Naive thymus-derived CD4-positive, alpha-beta T cell (primary cell): ENCODE measurements at regions not wholly inside any gene's neighbourhood (a gene's known extent, or its start where the extent isn't known, plus 50 kb on each side); places are given as distances from the start of the nearest gene placed in this dataset.

ENCODE experiments used
- ATAC-seq: fragments of 150-1000 bp; cut with Tn5 transposase; 2 replicates; pipeline ENCODE4 v1.10.0; 2021; ENCODE audit warnings: mild to moderate bottlenecking, moderate library complexity
- CTCF ChIA-PET: fragments of 350-600 bp; sonication (Branson Sonifier 250); formaldehyde crosslinking; loops from one replicate; lab custom pipeline; 2021; ENCODE audit warnings: antibody characterized with exemption; lab: Charles Lee
- POLR2A ChIA-PET: fragments of 350-600 bp; sonication (Branson Sonifier 250); formaldehyde crosslinking; loops from one replicate; lab custom pipeline; 2021; ENCODE audit warnings: antibody characterized with exemption, inconsistent platforms; lab: Charles Lee
- DNase-seq, 9 donors: peaks; one replicate each; pipeline versions ENCODE4 v3.0.0 to v3.0.0-alpha.2; 2020 to 2022; ENCODE audit warnings: mixed read lengths in 1 of 9
- H3K27ac ChIP-seq: one replicate; pipeline ENCODE4 v1.7.0; 2013; ENCODE audit warnings: mild to moderate bottlenecking, low read depth, low read length, moderate library complexity
- H3K27me3 ChIP-seq, 2 donors: one replicate each; pipeline ENCODE4 v1.7.0; 2013; ENCODE audit warnings: low read length in 2 of 2, mild to moderate bottlenecking in 2 of 2, moderate library complexity in 2 of 2; ENCODE audit not compliant: control insufficient read depth in 2 of 2, insufficient read depth in 2 of 2
- H3K36me3 ChIP-seq, 3 experiments: 1 replicate in 2 of 3; 2 replicates in 1 of 3; pipeline ENCODE4 v1.7.0; 2013; ENCODE audit warnings: low read length in 3 of 3, mild to moderate bottlenecking in 3 of 3, moderate library complexity in 1 of 3; ENCODE audit not compliant: insufficient read depth in 3 of 3, control insufficient read depth in 2 of 3
- H3K4me1 ChIP-seq, 2 donors: one replicate each; pipeline ENCODE4 v1.7.0; 2013; ENCODE audit warnings: low read length in 2 of 2, mild to moderate bottlenecking in 2 of 2, moderate library complexity in 1 of 2; ENCODE audit not compliant: control insufficient read depth in 2 of 2, insufficient read depth in 2 of 2
- H3K4me3 ChIP-seq: 2 replicates; pipeline ENCODE4 v1.7.0; 2013; ENCODE audit warnings: mild to moderate bottlenecking, low read length
- H3K9me3 ChIP-seq, 3 experiments: 1 replicate in 2 of 3; 2 replicates in 1 of 3; pipeline ENCODE4 v1.7.0; 2013; ENCODE audit warnings: low read length in 3 of 3; ENCODE audit not compliant: control insufficient read depth in 2 of 3
- H3K27ac Mint-ChIP-seq, 9 donors: one replicate each; pipeline ENCODE4 v1.8.0; 2020 to 2022; ENCODE audit warnings: mixed read lengths in 9 of 9, mild to moderate bottlenecking in 8 of 9, moderate library complexity in 5 of 9, inconsistent platforms in 2 of 9
- H3K27me3 Mint-ChIP-seq, 5 donors: one replicate each; pipeline ENCODE4 v1.8.0; 2021 to 2022; ENCODE audit warnings: mixed read lengths in 5 of 5, mild to moderate bottlenecking in 1 of 5
- H3K36me3 Mint-ChIP-seq, 5 donors: one replicate each; pipeline ENCODE4 v1.8.0; 2020 to 2022; ENCODE audit warnings: mixed read lengths in 5 of 5, mild to moderate bottlenecking in 3 of 5, inconsistent platforms in 1 of 5
- H3K4me1 Mint-ChIP-seq, 7 donors: one replicate each; pipeline ENCODE4 v1.8.0; 2020 to 2022; ENCODE audit warnings: mixed read lengths in 7 of 7, mild to moderate bottlenecking in 3 of 7, inconsistent platforms in 1 of 7
- H3K4me3 Mint-ChIP-seq, 10 donors: one replicate each; pipeline ENCODE4 v1.8.0; 2020 to 2022; ENCODE audit warnings: mild to moderate bottlenecking in 10 of 10, mixed read lengths in 10 of 10, moderate library complexity in 6 of 10, inconsistent platforms in 2 of 10
- H3K9me3 Mint-ChIP-seq, 11 donors: one replicate each; pipeline ENCODE4 v1.8.0; 2020 to 2022; ENCODE audit warnings: mixed read lengths in 11 of 11, mild to moderate bottlenecking in 4 of 11, inconsistent platforms in 1 of 11, moderate library complexity in 1 of 11
- intact Hi-C, 2 donors: fragments of 100-400 bp; cut with micrococcal nuclease; formaldehyde crosslinking; loops; one replicate each; pipeline ENCODE4 v1.15.1; 2023

GRCh38 chr3:89787485-89787884 lies 680.1 kb downstream of the EPHA3 start:
- ATAC-seq (no peak), DNase-seq (no peak)
- H3K4me3 ChIP-seq: no peak overlapping the region
- intact Hi-C loops: no loop called here
- no peaks in the 10 kb centered on the region for H3K36me3 ChIP-seq
- Mint-ChIP-seq H3K27me3 (no peaks in the 10 kb centered on the region), H3K4me1 (no peaks in the 10 kb centered on the region), H3K36me3 (no peaks in the 10 kb centered on the region), H3K27ac (no peak overlapping the region), H3K4me3 (no peak overlapping the region), H3K9me3 (peaks cover 3 to 23% (median 12%) of the 10 kb centered on the region in 11 donors)
- no peak overlapping the region for H3K27ac ChIP-seq
- H3K9me3 ChIP-seq: peaks cover 0 to 4% (median 0%) of the 10 kb centered on the region in 3 experiments
- ChIA-PET CTCF (no interaction called here), POLR2A (no interaction called here)
- no peaks in the 10 kb centered on the region for H3K27me3 ChIP-seq
- no peaks in the 10 kb centered on the region for H3K4me1 ChIP-seq

DNA sequence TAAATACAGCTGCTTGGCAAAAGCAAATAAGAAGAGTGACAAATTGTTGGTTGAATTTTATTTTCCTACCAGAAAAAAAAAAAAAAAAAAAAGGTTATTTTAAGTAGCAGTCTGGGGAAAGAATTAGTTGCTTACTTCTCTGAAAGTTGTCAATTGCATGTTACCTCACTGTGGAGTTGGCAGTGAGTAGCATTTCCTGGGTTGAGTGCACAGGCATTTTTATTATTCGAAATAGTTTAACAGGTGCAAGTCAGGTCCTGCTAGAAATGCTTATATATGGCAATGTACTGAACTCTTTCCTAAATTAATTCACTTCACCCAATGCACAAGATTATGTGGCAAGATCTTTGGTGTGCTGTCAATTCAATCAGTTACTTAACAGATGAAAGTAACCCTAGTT lies 680.6 kb downstream of the EPHA3 start:
- H3K4me3 Mint-ChIP-seq: no peak overlapping the region
- no peaks in the 10 kb centered on the region for H3K36me3 Mint-ChIP-seq
- H3K27me3 ChIP-seq: no peaks in the 10 kb centered on the region
- intact Hi-C loops: no loop called here
- H3K27ac ChIP-seq: no peak overlapping the region
- no peak overlapping the region for H3K4me3 ChIP-seq
- CTCF ChIA-PET: no interaction called here
- ATAC-seq (no peak), DNase-seq (no peak)
- H3K27ac Mint-ChIP-seq: no peak overlapping the region
- H3K4me1 Mint-ChIP-seq: no peaks in the 10 kb centered on the region
- H3K27me3 Mint-ChIP-seq: no peaks in the 10 kb centered on the region
- H3K9me3 Mint-ChIP-seq: peaks cover 3 to 25% (median 12%) of the 10 kb centered on the region in 11 donors
- no peaks in the 10 kb centered on the region for H3K36me3 ChIP-seq
- H3K4me1 ChIP-seq: no peaks in the 10 kb centered on the region
- H3K9me3 ChIP-seq: peaks cover 0 to 4% (median 0%) of the 10 kb centered on the region in 3 experiments
- POLR2A ChIA-PET: no interaction called here

DNA sequence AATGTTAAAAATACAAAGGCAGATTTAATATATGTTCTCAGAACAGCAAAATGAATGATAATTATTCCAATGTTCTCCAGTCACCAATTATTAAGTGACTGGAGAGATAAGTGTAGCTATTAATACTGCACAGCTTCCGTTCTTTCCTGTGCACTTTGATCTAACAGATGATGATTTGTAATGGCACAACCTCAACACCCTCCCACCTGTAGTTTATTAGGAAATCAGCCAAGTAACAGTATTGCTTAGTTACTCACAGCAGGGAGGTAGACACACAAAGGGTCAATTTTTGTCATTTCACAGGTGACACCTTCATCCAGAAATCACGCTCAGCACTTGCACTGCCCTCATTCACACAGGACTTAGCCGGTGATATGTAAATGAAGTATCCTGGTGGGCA lies 688.1 kb downstream of the EPHA3 start:
- H3K4me3 Mint-ChIP-seq: no peak overlapping the region
- CTCF ChIA-PET: no interaction called here
- no peaks in the 10 kb centered on the region for H3K36me3 Mint-ChIP-seq
- POLR2A ChIA-PET: no interaction called here
- Histone ChIP-seq H3K4me1 (no peaks in the 10 kb centered on the region), H3K36me3 (no peaks in the 10 kb centered on the region), H3K9me3 (no peaks in the 10 kb centered on the region), H3K27me3 (no peaks in the 10 kb centered on the region), H3K4me3 (no peak overlapping the region), H3K27ac (no peak overlapping the region)
- no peaks in the 10 kb centered on the region for H3K4me1 Mint-ChIP-seq
- intact Hi-C loops: no loop called here
- H3K9me3 Mint-ChIP-seq: peaks cover 1 to 12% (median 6%) of the 10 kb centered on the region in 11 donors
- no peaks in the 10 kb centered on the region for H3K27me3 Mint-ChIP-seq
- H3K27ac Mint-ChIP-seq: no peak overlapping the region
- DNase-seq: no peak
- no peak for ATAC-seq

DNA sequence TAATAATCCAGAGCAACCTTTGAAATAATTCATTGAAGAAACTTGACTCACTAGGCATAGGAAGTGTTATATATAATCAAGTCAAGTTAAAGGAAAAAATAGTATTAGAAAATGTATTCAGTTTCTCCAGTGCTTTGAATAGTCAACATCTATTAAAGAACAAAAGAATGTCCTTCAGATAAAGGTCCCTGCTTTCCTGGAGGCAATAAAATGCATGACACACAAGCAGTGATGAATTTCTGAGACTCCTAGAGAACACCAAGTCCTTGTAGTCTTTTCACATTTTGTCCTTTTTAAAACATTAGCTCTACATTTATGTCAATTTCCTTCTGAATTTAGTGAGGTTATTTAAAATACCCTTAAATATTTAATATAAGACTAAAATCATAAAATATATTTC lies 695.5 kb downstream of the EPHA3 start:
- Mint-ChIP-seq H3K27ac (no peak overlapping the region), H3K27me3 (no peaks in the 10 kb centered on the region), H3K4me3 (no peak overlapping the region), H3K36me3 (no peaks in the 10 kb centered on the region), H3K9me3 (peaks cover 0 to 5% (median 0%) of the 10 kb centered on the region in 11 donors), H3K4me1 (no peaks in the 10 kb centered on the region)
- ATAC-seq: no peak
- H3K4me3 ChIP-seq: no peak overlapping the region
- ChIA-PET POLR2A (no interaction called here), CTCF (no interaction called here)
- no peaks in the 10 kb centered on the region for H3K4me1 ChIP-seq
- no peak overlapping the region for H3K27ac ChIP-seq
- H3K27me3 ChIP-seq: no peaks in the 10 kb centered on the region
- no peaks in the 10 kb centered on the region for H3K9me3 ChIP-seq
- no peak for DNase-seq
- no peaks in the 10 kb centered on the region for H3K36me3 ChIP-seq
- intact Hi-C loops: no loop called here

GRCh38 chr3:89803711-89804110 lies 696.3 kb downstream of the EPHA3 start:
- peaks cover 0 to 5% (median 0%) of the 10 kb centered on the region in 11 donors for H3K9me3 Mint-ChIP-seq
- ATAC-seq: no peak
- H3K36me3 Mint-ChIP-seq: no peaks in the 10 kb centered on the region

DNA sequence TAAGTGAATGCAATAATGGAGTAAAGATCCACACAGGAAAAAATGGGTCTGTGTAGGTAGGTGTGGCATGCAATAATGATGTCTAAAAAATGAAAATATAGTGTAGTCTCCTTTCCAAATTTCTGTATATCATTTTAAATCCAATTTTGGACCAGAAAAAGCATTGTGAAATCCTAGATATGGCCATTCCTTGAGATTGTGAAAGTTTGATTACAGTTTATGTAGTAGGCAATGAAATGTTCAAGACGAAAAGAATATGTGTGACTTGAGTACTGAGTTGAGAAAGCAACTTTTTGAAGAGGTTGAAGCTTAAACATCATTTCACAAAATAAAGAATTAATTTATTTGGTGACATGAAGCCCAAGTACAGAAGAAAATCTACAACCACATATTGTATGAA lies 698.7 kb downstream of the EPHA3 start:
- Histone ChIP-seq H3K4me3 (no peak overlapping the region), H3K27ac (no peak overlapping the region), H3K27me3 (no peaks in the 10 kb centered on the region), H3K9me3 (no peaks in the 10 kb centered on the region), H3K36me3 (no peaks in the 10 kb centered on the region), H3K4me1 (no peaks in the 10 kb centered on the region)
- intact Hi-C loops: no loop called here
- Mint-ChIP-seq H3K9me3 (peaks cover 0 to 14% (median 1%) of the 10 kb centered on the region in 11 donors), H3K27ac (no peak overlapping the region), H3K27me3 (no peaks in the 10 kb centered on the region), H3K36me3 (no peaks in the 10 kb centered on the region), H3K4me1 (no peaks in the 10 kb centered on the region), H3K4me3 (no peak overlapping the region)
- DNase-seq (no peak), ATAC-seq (no peak)
- ChIA-PET POLR2A (no interaction called here), CTCF (no interaction called here)

More at GRCh38 chr3:89803711-89804110, 696.3 kb downstream of the EPHA3 start:
- Histone ChIP-seq H3K36me3 (no peaks in the 10 kb centered on the region), H3K9me3 (no peaks in the 10 kb centered on the region), H3K27me3 (no peaks in the 10 kb centered on the region), H3K27ac (no peak overlapping the region), H3K4me3 (no peak overlapping the region), H3K4me1 (no peaks in the 10 kb centered on the region)
- no peaks in the 10 kb centered on the region for H3K27me3 Mint-ChIP-seq
- ChIA-PET CTCF (no interaction called here), POLR2A (no interaction called here)
- H3K27ac Mint-ChIP-seq: no peak overlapping the region
- intact Hi-C loops: no loop called here
- DNase-seq: no peak
- no peak overlapping the region for H3K4me3 Mint-ChIP-seq
- no peaks in the 10 kb centered on the region for H3K4me1 Mint-ChIP-seq

DNA sequence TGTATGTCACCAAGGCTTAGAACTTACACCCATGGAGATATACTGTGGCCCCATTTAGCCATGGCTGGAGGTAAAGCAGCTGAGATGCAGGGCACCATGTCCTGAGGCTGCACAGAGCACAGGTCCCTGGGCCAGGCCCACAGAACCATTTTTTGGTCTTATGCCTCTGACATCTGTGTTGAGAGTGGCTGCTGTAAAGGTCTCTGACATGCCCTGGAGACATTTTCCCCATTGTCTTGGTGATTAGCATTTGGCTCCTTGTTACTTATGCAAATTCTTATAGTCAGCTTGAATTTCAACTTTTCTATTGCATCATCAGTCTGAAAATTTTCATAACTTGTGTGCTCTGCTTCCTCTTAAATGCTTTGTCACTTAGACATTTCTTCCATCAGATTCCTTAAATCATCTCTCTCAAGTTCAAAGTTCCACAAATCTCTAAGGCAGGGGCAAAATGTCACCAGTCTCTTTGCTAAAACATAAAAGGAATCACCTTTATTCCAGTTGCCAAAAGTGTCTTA lies 701.3 kb downstream of the EPHA3 start:
- no peak for ATAC-seq
- H3K36me3 ChIP-seq: no peaks in the 10 kb centered on the region
- CTCF ChIA-PET: no interaction called here
- no peaks in the 10 kb centered on the region for H3K4me1 Mint-ChIP-seq
- no peaks in the 10 kb centered on the region for H3K36me3 Mint-ChIP-seq
- no peaks in the 10 kb centered on the region for H3K27me3 Mint-ChIP-seq
- POLR2A ChIA-PET: no interaction called here
- H3K27ac ChIP-seq: no peak overlapping the region
- H3K4me1 ChIP-seq: no peaks in the 10 kb centered on the region
- intact Hi-C loops: no loop called here
- H3K4me3 Mint-ChIP-seq: no peak overlapping the region
- H3K9me3 Mint-ChIP-seq: peaks cover 0 to 22% (median 8%) of the 10 kb centered on the region in 11 donors
- H3K9me3 ChIP-seq: no peaks in the 10 kb centered on the region
- no peak overlapping the region for H3K4me3 ChIP-seq
- no peak overlapping the region for H3K27ac Mint-ChIP-seq
- H3K27me3 ChIP-seq: no peaks in the 10 kb centered on the region
- no peak for DNase-seq
